Upper lobe of left lung (tissue), 6 donors: ENCODE measurements at regions not wholly inside any gene's neighbourhood (a gene's known extent, or its start where the extent isn't known, plus 50 kb on each side); places are given as distances from the start of the nearest gene placed in this dataset.
"Not testable (repeated sequence)": the region's sequence is repeated elsewhere in the genome, so short reads cannot be mapped to it uniquely, and the experiment has no call there.

ENCODE experiments used
- ATAC-seq, 2 donors: fragments of 200-7000 bp; cut with Tn5 transposase; one replicate each; pipeline ENCODE4 v1.9.1; 2022; ENCODE audit warnings: mild to moderate bottlenecking in 2 of 2, moderate library complexity in 2 of 2; ENCODE audit not compliant: low FRiP score in 2 of 2
- DNase-seq, 2 donors: peaks; one replicate each; pipeline ENCODE4 v3.0.0-alpha.2; 2019 to 2020
- H3K27ac ChIP-seq, 4 donors: fragments of 200-600 bp; sonication (generic); one replicate each; pipeline ENCODE4 v1.5.1; 2016 to 2019
- H3K27me3 ChIP-seq, 4 donors: fragments of 200-600 bp; sonication (generic); one replicate each; pipeline ENCODE4 v1.5.1; 2017 to 2019
- H3K36me3 ChIP-seq, 4 donors: fragments of 200-600 bp; sonication (generic); one replicate each; pipeline ENCODE4 v1.5.1; 2016 to 2019
- H3K4me1 ChIP-seq, 4 donors: fragments of 200-600 bp; sonication (generic); one replicate each; pipeline ENCODE4 v1.5.1; 2018 to 2019
- H3K4me3 ChIP-seq, 4 donors: fragments of 200-600 bp; sonication (generic); one replicate each; pipeline ENCODE4 v1.5.1; 2017 to 2019; ENCODE audit warnings: mild to moderate bottlenecking in 2 of 4, moderate library complexity in 1 of 4
- H3K9me3 ChIP-seq, 4 donors: fragments of 200-600 bp; sonication (generic); one replicate each; pipeline ENCODE4 v1.5.1; 2018 to 2019
- EP300 ChIP-seq, 4 donors: sonication (generic); formaldehyde crosslinking; IDR thresholded peaks; one replicate each; pipeline ENCODE4 v1.5.1; 2017; ENCODE audit warnings: antibody characterized with exemption in 4 of 4, control low read depth in 2 of 4
- POLR2A ChIP-seq, 4 donors: fragments of 450-650 bp; IDR thresholded peaks; one replicate each; pipeline ENCODE4 v1.5.1; 2016 to 2017; ENCODE audit warnings: antibody characterized with exemption in 4 of 4, mild to moderate bottlenecking in 2 of 4
- POLR2AphosphoS5 ChIP-seq, 2 donors: sonication (generic); formaldehyde crosslinking; IDR thresholded peaks; one replicate each; pipeline ENCODE4 v1.5.1; 2017; ENCODE audit warnings: antibody characterized with exemption in 2 of 2
- WGBS, 2 donors: methylation state at CpG; one replicate each; pipeline ENCODE4 v1.1.5; 2017 to 2018; 5-methylcytosine and 5-hydroxymethylcytosine counted together
- TF ChIP-seq, protein P1 (sequence below), 6 experiments: fragments of 450-650 bp in 4 of 6; fragments of 200-600 bp in 2 of 6; sonication (generic) in 2 of 6; IDR thresholded peaks; one replicate each; pipeline ENCODE4 v1.5.1; 2016 to 2019; ENCODE audit warnings: antibody characterized with exemption in 6 of 6
- donor health status: DM: no; HTN: no; CAD: no; lungs with moderate emphysema.
- donor health status: DM: no; HTN: yes; CAD: no; lungs with severe emphysema.

DNA sequence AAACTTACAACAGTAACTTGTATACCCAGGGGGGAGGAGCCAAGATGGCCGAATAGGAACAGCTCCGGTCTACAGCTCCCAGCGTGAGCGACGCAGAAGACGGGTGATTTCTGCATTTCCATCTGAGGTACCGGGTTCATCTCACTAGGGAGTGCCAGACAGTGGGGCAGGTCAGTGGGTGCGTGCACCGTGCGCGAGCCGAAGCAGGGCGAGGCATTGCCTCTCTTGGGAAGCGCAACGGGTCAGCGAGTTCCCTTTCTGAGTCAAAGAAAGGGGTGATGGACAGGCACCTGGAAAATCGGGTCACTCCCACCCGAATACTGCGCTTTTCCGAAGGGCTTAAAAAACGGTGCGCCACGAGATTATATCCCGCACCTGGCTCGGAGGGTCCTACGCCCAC lies 278.8 kb downstream of the FAM47B start:
- DNase-seq = peak in 1 of 2 donors; percentile 20
- H3K36me3 ChIP-seq, H3K9me3 ChIP-seq, H3K27me3 ChIP-seq, H3K4me3 ChIP-seq, H3K27ac ChIP-seq, ATAC-seq, H3K4me1 ChIP-seq: not testable (repeated sequence)
- WGBS, 2 donors = 81 to 89% methylated on average over 17 to 26 of the region's 26 CpGs

DNA sequence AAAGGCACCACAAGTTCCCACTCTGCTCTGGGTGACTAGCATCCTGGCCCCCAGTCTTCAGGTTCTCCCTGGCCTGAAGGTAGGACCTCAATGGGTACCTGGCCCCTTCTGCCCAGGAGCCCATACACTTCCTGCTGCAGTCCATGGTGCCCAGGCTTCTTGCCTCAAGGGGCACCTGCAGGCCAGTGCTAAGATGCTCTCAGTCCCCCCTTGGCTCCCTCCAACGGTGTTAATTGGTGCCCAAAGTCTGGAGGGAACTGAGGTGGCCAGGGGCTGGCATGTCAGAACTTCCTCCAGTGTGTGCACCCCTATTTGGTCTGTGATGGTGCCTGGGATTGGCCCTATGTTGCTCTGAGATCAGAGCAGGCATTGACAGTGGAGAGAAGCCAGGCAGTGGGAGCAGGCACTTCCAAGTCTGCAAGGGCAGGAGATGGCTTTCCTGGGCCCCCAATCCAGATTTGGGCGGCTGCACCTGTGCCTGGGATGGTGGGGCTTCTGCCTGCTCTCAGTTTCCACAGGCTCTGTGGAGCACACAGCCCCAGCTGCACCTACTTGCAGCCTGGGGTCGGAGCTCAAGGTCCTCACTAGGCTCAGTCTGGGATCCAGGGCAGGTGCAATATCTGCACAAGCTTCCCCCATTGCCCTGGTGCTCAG lies 301.6 kb downstream of the FAM47B start:
- H3K9me3 ChIP-seq = no peaks in the 10 kb centered on the region
- WGBS, 2 donors = 62% methylated on average over 3 of the region's 3 CpGs; no CpG with 5 or more reads in 1 of the 2 donors
- no peak overlapping the region for H3K4me3 ChIP-seq
- H3K27ac ChIP-seq = no peak overlapping the region
- no peaks in the 10 kb centered on the region for H3K36me3 ChIP-seq
- no peaks in the 10 kb centered on the region for H3K27me3 ChIP-seq
- DNase-seq (no peak), ATAC-seq (peak in 1 of 2 donors; percentile 32)
- no peaks in the 10 kb centered on the region for H3K4me1 ChIP-seq
- TF ChIP-seq POLR2A (IDR thresholded peaks at IDR 0.05) (no peak), POLR2AphosphoS5 (IDR thresholded peaks at IDR 0.05) (no peak), EP300 (IDR thresholded peaks at IDR 0.05) (no peak)
- TF ChIP-seq, protein P1, sequence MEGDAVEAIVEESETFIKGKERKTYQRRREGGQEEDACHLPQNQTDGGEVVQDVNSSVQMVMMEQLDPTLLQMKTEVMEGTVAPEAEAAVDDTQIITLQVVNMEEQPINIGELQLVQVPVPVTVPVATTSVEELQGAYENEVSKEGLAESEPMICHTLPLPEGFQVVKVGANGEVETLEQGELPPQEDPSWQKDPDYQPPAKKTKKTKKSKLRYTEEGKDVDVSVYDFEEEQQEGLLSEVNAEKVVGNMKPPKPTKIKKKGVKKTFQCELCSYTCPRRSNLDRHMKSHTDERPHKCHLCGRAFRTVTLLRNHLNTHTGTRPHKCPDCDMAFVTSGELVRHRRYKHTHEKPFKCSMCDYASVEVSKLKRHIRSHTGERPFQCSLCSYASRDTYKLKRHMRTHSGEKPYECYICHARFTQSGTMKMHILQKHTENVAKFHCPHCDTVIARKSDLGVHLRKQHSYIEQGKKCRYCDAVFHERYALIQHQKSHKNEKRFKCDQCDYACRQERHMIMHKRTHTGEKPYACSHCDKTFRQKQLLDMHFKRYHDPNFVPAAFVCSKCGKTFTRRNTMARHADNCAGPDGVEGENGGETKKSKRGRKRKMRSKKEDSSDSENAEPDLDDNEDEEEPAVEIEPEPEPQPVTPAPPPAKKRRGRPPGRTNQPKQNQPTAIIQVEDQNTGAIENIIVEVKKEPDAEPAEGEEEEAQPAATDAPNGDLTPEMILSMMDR (IDR thresholded peaks at IDR 0.05) = no peak

DNA sequence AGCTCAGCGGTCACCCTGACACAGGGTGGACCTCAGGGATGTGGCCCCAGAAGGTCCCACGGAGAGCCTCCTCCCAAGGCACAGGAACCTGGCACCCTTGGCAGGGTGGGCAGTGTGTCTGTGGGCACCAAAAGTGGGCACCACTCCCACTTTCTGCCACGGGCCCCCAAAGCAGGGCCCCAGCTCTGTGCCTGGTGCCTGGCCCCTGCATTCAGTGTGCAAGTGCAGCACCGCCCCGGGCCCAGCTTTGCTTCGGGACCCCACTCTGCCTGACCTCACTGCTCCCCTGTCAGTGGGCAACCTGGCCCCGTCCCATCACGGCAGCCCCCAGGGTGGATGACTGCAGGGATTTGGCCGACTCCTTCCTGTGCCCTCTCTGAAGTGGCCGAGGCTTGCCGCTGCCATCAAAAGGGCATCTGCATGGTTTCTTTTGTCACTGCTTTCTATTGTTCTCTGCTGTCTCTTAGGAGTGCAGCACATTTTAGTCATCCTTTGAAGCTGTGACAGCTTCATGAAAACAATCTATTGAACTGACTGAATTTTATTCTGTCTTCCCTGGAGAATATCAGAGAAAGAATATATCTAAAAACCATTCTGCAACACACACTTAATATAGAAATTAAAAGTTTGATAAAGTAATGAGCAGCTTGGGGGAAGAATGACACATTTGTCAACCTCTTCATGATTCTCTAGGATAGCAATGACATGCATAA lies 302.4 kb downstream of the FAM47B start:
- no peaks in the 10 kb centered on the region for H3K27me3 ChIP-seq
- DNase-seq (peak in 1 of 2 donors; percentile 39), ATAC-seq (no peak)
- H3K27ac ChIP-seq = no peak overlapping the region
- H3K9me3 ChIP-seq = no peaks in the 10 kb centered on the region
- no peaks in the 10 kb centered on the region for H3K36me3 ChIP-seq
- WGBS, 2 donors = 75% methylated on average over 9 of the region's 11 CpGs; no CpG with 5 or more reads in 1 of the 2 donors
- no peaks in the 10 kb centered on the region for H3K4me1 ChIP-seq
- H3K4me3 ChIP-seq = no peak overlapping the region
- no peak for TF ChIP-seq POLR2AphosphoS5 (IDR thresholded peaks at IDR 0.05)
- no peak for TF ChIP-seq EP300 (IDR thresholded peaks at IDR 0.05)
- no peak for TF ChIP-seq POLR2A (IDR thresholded peaks at IDR 0.05)
- TF ChIP-seq, protein P1 (IDR thresholded peaks at IDR 0.05) = no peak

DNA sequence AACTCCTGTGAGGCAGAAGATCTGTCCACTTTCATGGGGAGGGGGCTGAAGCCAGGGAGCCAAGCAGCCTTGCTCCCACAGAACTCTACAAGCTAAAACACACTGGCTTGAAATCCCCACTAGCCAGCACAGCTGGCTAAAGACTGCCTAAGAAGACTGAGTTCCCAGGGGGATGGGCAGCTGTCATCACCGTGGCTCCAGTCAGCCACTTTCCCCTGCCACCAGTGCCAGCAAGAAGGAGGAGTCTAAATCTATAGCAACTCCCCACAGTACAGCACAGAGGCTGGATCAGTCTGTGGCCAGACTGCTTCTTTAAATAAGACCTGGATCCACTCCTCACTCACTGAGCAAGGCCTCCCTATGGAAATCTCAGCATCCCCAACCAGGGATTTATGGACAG lies 308.6 kb downstream of the FAM47B start:
- Histone ChIP-seq H3K36me3 (no peaks in the 10 kb centered on the region), H3K27ac (no peak overlapping the region), H3K4me1 (no peaks in the 10 kb centered on the region), H3K27me3 (no peaks in the 10 kb centered on the region), H3K4me3 (no peak overlapping the region), H3K9me3 (no peaks in the 10 kb centered on the region)
- TF ChIP-seq, protein P1 (IDR thresholded peaks at IDR 0.05) = no peak
- TF ChIP-seq EP300 (IDR thresholded peaks at IDR 0.05) (no peak), POLR2AphosphoS5 (IDR thresholded peaks at IDR 0.05) (no peak), POLR2A (IDR thresholded peaks at IDR 0.05) (no peak)
- DNase-seq (no peak), ATAC-seq (no peak)
- WGBS, 2 donors = 50% methylated on average over 1 of the region's 1 CpG; no CpG with 5 or more reads in 1 of the 2 donors

DNA sequence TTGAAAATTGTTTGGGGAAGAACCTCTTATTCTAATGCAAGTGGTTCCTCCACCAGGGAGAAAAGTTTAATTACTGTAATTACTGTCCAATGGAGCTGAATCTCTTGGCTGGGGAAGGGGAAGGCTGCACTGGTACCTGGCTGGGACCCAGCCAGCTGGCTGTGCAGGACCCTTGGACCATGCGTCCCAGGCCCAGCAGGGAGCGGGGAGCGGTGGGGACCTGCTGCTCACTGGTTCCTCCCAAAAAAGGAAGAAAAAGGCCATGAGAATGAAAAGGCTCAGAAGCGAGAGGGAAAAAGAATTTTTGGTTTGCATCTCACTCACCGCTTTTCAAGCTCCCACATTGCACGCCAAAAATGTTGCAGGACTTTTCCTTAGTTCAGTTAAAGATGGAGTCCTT lies 333.5 kb downstream of the FAM47B start:
- DNase-seq (peak in 1 of 2 donors; percentile 0), ATAC-seq (no peak)
- no peak overlapping the region for H3K27ac ChIP-seq
- H3K4me1 ChIP-seq = no peaks in the 10 kb centered on the region
- no peaks in the 10 kb centered on the region for H3K9me3 ChIP-seq
- H3K27me3 ChIP-seq = no peaks in the 10 kb centered on the region
- no peaks in the 10 kb centered on the region for H3K36me3 ChIP-seq
- WGBS, 2 donors = 76 to 98% methylated on average over 6 of the region's 6 CpGs
- TF ChIP-seq, protein P1 (IDR thresholded peaks at IDR 0.05) = no peak
- TF ChIP-seq POLR2A (IDR thresholded peaks at IDR 0.05) (no peak), EP300 (IDR thresholded peaks at IDR 0.05) (no peak), POLR2AphosphoS5 (IDR thresholded peaks at IDR 0.05) (no peak)
- no peak overlapping the region for H3K4me3 ChIP-seq
